ENCODE measurements at regions not wholly inside any gene's neighbourhood (a gene's known extent, or its start where the extent isn't known, plus 50 kb on each side); places are given as distances from the start of the nearest gene placed in this dataset.

DNA sequence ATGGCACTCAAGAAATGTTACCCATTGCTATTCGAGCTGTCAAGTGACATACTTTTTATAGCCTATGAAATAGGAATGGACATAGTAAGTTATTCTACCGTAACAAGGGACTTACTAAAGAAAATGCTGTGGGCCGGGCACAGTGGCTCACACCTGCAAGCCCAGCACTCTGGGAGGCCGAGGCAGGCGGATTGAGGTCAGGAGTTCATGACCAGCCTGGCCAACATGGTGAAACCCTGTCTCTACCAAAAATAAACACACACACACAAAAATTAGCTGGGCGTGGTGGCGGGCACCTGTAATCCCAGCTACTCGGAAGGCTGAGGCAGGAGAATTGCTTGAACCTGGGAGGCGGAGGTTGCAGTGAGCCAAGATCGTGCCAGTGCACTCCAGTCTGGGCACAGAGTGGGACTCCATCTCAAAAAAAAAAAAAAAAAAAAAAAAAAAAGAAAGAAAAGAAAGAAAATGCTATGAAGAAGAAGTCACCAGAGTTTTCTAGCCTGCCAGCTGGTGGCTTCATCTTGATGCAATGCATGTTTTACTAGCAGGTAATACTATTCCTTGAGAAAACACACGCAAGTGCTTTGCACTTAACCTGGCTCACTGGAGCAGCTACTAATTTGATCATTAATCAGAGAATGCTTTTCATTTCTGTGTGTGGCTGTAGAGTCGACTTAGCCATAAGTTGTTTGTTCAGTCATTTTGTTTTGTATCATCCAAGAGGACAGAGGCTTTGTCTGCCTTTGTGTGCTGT, 166.7 kb upstream of the MYL2 start:
- TF ChIP-seq, protein P1, sequence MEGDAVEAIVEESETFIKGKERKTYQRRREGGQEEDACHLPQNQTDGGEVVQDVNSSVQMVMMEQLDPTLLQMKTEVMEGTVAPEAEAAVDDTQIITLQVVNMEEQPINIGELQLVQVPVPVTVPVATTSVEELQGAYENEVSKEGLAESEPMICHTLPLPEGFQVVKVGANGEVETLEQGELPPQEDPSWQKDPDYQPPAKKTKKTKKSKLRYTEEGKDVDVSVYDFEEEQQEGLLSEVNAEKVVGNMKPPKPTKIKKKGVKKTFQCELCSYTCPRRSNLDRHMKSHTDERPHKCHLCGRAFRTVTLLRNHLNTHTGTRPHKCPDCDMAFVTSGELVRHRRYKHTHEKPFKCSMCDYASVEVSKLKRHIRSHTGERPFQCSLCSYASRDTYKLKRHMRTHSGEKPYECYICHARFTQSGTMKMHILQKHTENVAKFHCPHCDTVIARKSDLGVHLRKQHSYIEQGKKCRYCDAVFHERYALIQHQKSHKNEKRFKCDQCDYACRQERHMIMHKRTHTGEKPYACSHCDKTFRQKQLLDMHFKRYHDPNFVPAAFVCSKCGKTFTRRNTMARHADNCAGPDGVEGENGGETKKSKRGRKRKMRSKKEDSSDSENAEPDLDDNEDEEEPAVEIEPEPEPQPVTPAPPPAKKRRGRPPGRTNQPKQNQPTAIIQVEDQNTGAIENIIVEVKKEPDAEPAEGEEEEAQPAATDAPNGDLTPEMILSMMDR (IDR thresholded peaks at IDR 0.05): no peak
- TF ChIP-seq POLR2A (IDR thresholded peaks at IDR 0.05) (no peak), EP300 (IDR thresholded peaks at IDR 0.05) (no peak), POLR2AphosphoS5 (IDR thresholded peaks at IDR 0.05) (no peak)
